ENCODE measurements at regions not wholly inside any gene's neighbourhood (a gene's known extent, or its start where the extent isn't known, plus 50 kb on each side); places are given as distances from the start of the nearest gene placed in this dataset.

- TF ChIP-seq, protein P1, sequence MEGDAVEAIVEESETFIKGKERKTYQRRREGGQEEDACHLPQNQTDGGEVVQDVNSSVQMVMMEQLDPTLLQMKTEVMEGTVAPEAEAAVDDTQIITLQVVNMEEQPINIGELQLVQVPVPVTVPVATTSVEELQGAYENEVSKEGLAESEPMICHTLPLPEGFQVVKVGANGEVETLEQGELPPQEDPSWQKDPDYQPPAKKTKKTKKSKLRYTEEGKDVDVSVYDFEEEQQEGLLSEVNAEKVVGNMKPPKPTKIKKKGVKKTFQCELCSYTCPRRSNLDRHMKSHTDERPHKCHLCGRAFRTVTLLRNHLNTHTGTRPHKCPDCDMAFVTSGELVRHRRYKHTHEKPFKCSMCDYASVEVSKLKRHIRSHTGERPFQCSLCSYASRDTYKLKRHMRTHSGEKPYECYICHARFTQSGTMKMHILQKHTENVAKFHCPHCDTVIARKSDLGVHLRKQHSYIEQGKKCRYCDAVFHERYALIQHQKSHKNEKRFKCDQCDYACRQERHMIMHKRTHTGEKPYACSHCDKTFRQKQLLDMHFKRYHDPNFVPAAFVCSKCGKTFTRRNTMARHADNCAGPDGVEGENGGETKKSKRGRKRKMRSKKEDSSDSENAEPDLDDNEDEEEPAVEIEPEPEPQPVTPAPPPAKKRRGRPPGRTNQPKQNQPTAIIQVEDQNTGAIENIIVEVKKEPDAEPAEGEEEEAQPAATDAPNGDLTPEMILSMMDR (conservative IDR thresholded peaks at IDR 0.05; ENCODE audit: low read length) = no peak
- TF ChIP-seq EZH2phosphoT487 (IDR thresholded peaks at IDR 0.05; ENCODE audit: borderline replicate concordance, low read depth, low read length) = no peak
Measured at GRCh38 chr5:91514400-91514799, 131.3 kb upstream of the ARRDC3 start.

Data from OCI-LY7 (cell line).